B cell (primary cell): ENCODE measurements at regions not wholly inside any gene's neighbourhood (a gene's known extent, or its start where the extent isn't known, plus 50 kb on each side); places are given as distances from the start of the nearest gene placed in this dataset.

Source experiments
- ATAC-seq: fragments of 200-7000 bp; cut with Tn5 transposase; one replicate; pipeline ENCODE4 v1.10.0; 2021; ENCODE audit warnings: low read depth, mild to moderate bottlenecking, moderate number of reproducible peaks, moderate library complexity
- CTCF ChIA-PET: fragments of 350-600 bp; sonication (Branson Sonifier 250); formaldehyde crosslinking; loops from one replicate; lab custom pipeline; 2021; ENCODE audit warnings: antibody characterized with exemption, inconsistent platforms; lab: Charles Lee
- POLR2A ChIA-PET: fragments of 350-600 bp; sonication (Branson Sonifier 250); formaldehyde crosslinking; loops from one replicate; lab custom pipeline; 2021; ENCODE audit warnings: antibody characterized with exemption; lab: Charles Lee
- DNase-seq: peaks from one replicate; pipeline ENCODE4 v3.0.0; 2013
- H2AFZ ChIP-seq: 2 replicates; pipeline ENCODE4 v1.6.1; 2012; ENCODE audit warnings: mild to moderate bottlenecking, low read depth, low read length; ENCODE audit not compliant: insufficient read depth, poor library complexity, severe bottlenecking
- H3K27ac ChIP-seq, 2 donors: 1 replicate in 1 of 2; 2 replicates in 1 of 2; pipeline ENCODE4 v1.5.1; 2012 to 2013; ENCODE audit warnings: low read length in 2 of 2, mild to moderate bottlenecking in 2 of 2, moderate library complexity in 1 of 2
- H3K27me3 ChIP-seq, 4 experiments: fragments of 200-600 bp in 1 of 4; sonication (generic) in 1 of 4; replicated peaks in 1 of 4; 1 replicate in 2 of 4; 2 replicates in 2 of 4; pipeline versions ENCODE4 v1.6.1 to v1.7.0; 2013 to 2016; ENCODE audit warnings: low read length in 3 of 4, mild to moderate bottlenecking in 2 of 4, mixed read lengths in 1 of 4, moderate library complexity in 1 of 4; ENCODE audit not compliant: insufficient read depth in 4 of 4, control insufficient read depth in 3 of 4; ENCODE audit errors: control extremely low read depth in 1 of 4
- H3K36me3 ChIP-seq, 2 experiments: replicated peaks in 1 of 2; 1 replicate in 1 of 2; 2 replicates in 1 of 2; pipeline versions ENCODE4 v1.6.1 to v1.7.1; 2013; ENCODE audit warnings: low read length in 1 of 2; ENCODE audit not compliant: insufficient read depth in 2 of 2, control insufficient read depth in 1 of 2; ENCODE audit errors: control extremely low read depth in 1 of 2, extremely low read depth in 1 of 2
- H3K4me1 ChIP-seq, 2 donors: fragments of 200-600 bp in 1 of 2; sonication (generic) in 1 of 2; 1 replicate in 1 of 2; 2 replicates in 1 of 2; pipeline versions ENCODE4 v1.5.1 to v1.6.1; 2013 to 2017; ENCODE audit warnings: low read length in 2 of 2; ENCODE audit not compliant: control insufficient read depth in 2 of 2, insufficient read depth in 2 of 2
- H3K4me2 ChIP-seq: replicated peaks from 2 replicates; pipeline ENCODE3; 2012; ENCODE audit warnings: mild to moderate bottlenecking, low read depth, low read length; ENCODE audit not compliant: poor library complexity, severe bottlenecking
- H3K4me3 ChIP-seq, 5 experiments: fragments of 200-600 bp in 1 of 5; sonication (generic) in 1 of 5; 1 replicate in 3 of 5; 2 replicates in 2 of 5; pipeline versions ENCODE4 v1.5.1 to v1.7.0; 2011 to 2016; ENCODE audit warnings: low read length in 4 of 5, mild to moderate bottlenecking in 4 of 5, low read depth in 2 of 5, control low read depth in 1 of 5, moderate library complexity in 1 of 5; ENCODE audit not compliant: insufficient read depth in 1 of 5; ENCODE audit errors: control extremely low read depth in 1 of 5, extremely low read depth in 1 of 5
- H3K79me2 ChIP-seq: fragments of 200-600 bp; sonication (generic); one replicate; pipeline ENCODE4 v1.6.0; 2016; ENCODE audit warnings: low read length; ENCODE audit not compliant: control insufficient read depth, insufficient read depth
- H3K9ac ChIP-seq: fragments of 200-600 bp; sonication (generic); 2 replicates; pipeline ENCODE4 v1.6.1; 2017; ENCODE audit warnings: mild to moderate bottlenecking, low read length, moderate library complexity
- H3K9me3 ChIP-seq, 3 donors: one replicate each; pipeline versions ENCODE4 v1.6.1 to v1.7.1; 2013; ENCODE audit warnings: low read length in 2 of 3; ENCODE audit not compliant: control insufficient read depth in 2 of 3, insufficient read depth in 1 of 3; ENCODE audit errors: control extremely low read depth in 1 of 3
- H4K20me1 ChIP-seq: 2 replicates; pipeline ENCODE4 v1.6.0; 2012; ENCODE audit warnings: mild to moderate bottlenecking, low read length; ENCODE audit not compliant: insufficient read depth, control insufficient read depth, poor library complexity, severe bottlenecking
- H3K27ac Mint-ChIP-seq: one replicate; pipeline ENCODE4 v1.8.0; 2021; ENCODE audit warnings: mixed read lengths
- H3K27me3 Mint-ChIP-seq: one replicate; pipeline ENCODE4 v1.8.0; 2021; ENCODE audit warnings: mixed read lengths
- H3K4me1 Mint-ChIP-seq: one replicate; pipeline ENCODE4 v1.8.0; 2021; ENCODE audit warnings: mixed read lengths
- H3K4me3 Mint-ChIP-seq: one replicate; pipeline ENCODE4 v1.8.0; 2021; ENCODE audit warnings: mixed read lengths
- H3K9me3 Mint-ChIP-seq: one replicate; pipeline ENCODE4 v1.8.0; 2022; ENCODE audit warnings: mixed read lengths; ENCODE audit not compliant: insufficient read depth
- EZH2 ChIP-seq: IDR thresholded peaks from 2 replicates; pipeline ENCODE4 v1.6.1; 2012; ENCODE audit warnings: borderline replicate concordance, low read depth, mild to moderate bottlenecking, moderate library complexity, low read length; ENCODE audit not compliant: insufficient read depth, poor library complexity, severe bottlenecking
- WGBS: methylation state at CpG from one replicate; pipeline ENCODE4 v1.1.5; 2013; ENCODE audit warnings: missing lambda C conversion rate; ENCODE audit not compliant: insufficient coverage; 5-methylcytosine and 5-hydroxymethylcytosine counted together
- intact Hi-C: fragments of 100-400 bp; cut with micrococcal nuclease; formaldehyde crosslinking; loops from one replicate; pipeline ENCODE4 v1.10.0; 2022
- TF ChIP-seq, protein P1 (sequence below): fragments of 200-600 bp; IDR thresholded peaks from one replicate; pipeline ENCODE4 v1.8.0; 2022; ENCODE audit warnings: antibody characterized with exemption, mild to moderate bottlenecking

DNA sequence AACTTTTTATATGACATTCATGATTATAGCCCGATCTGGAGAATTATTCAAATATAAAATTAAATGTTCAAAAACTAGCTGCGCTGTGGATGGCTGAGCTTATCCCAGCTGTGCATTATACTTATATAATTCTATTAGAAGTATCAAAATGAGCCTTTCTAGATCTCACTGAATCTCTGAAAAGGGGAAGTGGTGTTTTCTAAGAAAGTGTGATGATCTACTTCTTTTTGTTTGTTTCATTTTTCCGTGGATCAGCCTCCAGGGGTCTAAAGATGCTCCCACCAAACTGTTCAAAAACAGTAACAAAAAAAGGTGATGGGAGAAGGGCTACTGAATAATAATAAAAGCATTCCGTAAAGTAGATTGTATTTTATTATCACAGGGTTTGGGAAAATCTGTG is 411.3 kb upstream of the PSMD7 start:
- Histone ChIP-seq H3K36me3 (no peaks in the 10 kb centered on the region), H3K4me2 (no peak overlapping the region), H3K79me2 (no peaks in the 10 kb centered on the region), H3K4me3 (no peak overlapping the region), H3K4me1 (no peaks in the 10 kb centered on the region), H3K27me3 (peaks cover 0 to 12% (median 5%) of the 10 kb centered on the region in 4 experiments), H4K20me1 (no peaks in the 10 kb centered on the region), H2AFZ (no peak overlapping the region), H3K27ac (no peak overlapping the region), H3K9ac (no peak overlapping the region), H3K9me3 (no peaks in the 10 kb centered on the region)
- CTCF ChIA-PET: no interaction called here
- Mint-ChIP-seq H3K4me3 (no peak overlapping the region), H3K27me3 (peaks cover 36% of the 10 kb centered on the region), H3K9me3 (no peaks in the 10 kb centered on the region), H3K4me1 (no peaks in the 10 kb centered on the region), H3K27ac (no peak overlapping the region)
- POLR2A ChIA-PET: no interaction called here
- ATAC-seq (no peak), DNase-seq (no peak)
- intact Hi-C loops: no loop called here
- WGBS: no CpG with 5 or more reads among the region's 4 CpGs
- TF ChIP-seq, protein P1, sequence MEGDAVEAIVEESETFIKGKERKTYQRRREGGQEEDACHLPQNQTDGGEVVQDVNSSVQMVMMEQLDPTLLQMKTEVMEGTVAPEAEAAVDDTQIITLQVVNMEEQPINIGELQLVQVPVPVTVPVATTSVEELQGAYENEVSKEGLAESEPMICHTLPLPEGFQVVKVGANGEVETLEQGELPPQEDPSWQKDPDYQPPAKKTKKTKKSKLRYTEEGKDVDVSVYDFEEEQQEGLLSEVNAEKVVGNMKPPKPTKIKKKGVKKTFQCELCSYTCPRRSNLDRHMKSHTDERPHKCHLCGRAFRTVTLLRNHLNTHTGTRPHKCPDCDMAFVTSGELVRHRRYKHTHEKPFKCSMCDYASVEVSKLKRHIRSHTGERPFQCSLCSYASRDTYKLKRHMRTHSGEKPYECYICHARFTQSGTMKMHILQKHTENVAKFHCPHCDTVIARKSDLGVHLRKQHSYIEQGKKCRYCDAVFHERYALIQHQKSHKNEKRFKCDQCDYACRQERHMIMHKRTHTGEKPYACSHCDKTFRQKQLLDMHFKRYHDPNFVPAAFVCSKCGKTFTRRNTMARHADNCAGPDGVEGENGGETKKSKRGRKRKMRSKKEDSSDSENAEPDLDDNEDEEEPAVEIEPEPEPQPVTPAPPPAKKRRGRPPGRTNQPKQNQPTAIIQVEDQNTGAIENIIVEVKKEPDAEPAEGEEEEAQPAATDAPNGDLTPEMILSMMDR: no peak
- no peak for TF ChIP-seq EZH2

DNA sequence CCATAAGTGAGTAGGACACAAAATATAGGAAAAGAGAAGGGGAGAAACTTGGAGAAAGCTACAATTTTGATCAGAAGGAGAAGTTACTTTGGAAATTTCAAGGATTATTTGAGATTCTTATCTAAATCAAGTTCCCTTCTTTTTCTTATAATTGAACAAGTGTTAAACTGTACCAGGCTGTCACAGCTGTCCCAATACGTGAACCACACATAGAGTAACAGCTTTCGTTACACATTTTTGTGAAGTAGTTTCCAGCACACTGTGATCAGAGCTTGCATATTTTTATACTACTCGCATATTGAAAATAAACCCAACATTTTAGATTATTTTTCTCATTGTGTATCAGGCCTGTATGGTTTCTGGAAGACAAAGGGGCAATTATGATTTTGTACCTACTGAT is 412.8 kb upstream of the PSMD7 start:
- no peak overlapping the region for H3K27ac Mint-ChIP-seq
- CTCF ChIA-PET: no interaction called here
- no CpG with 5 or more reads among the region's 3 CpGs for WGBS

More for the DNA sequence above, 412.8 kb upstream of the PSMD7 start:
- TF ChIP-seq, protein P1: no peak
- no peak for TF ChIP-seq EZH2
- DNase-seq (no peak), ATAC-seq (no peak)
- Histone ChIP-seq H2AFZ (no peak overlapping the region), H3K79me2 (no peaks in the 10 kb centered on the region), H3K4me3 (no peak overlapping the region), H3K9ac (no peak overlapping the region), H3K4me1 (no peaks in the 10 kb centered on the region), H3K27me3 (peaks cover 0 to 5% (median under 1%) of the 10 kb centered on the region in 4 experiments), H3K36me3 (no peaks in the 10 kb centered on the region), H3K4me2 (no peak overlapping the region), H3K9me3 (no peaks in the 10 kb centered on the region), H4K20me1 (no peaks in the 10 kb centered on the region), H3K27ac (no peak overlapping the region)
- H3K27me3 Mint-ChIP-seq: peaks cover 24% of the 10 kb centered on the region
- no peaks in the 10 kb centered on the region for H3K4me1 Mint-ChIP-seq
- POLR2A ChIA-PET: no interaction called here
- intact Hi-C loops: no loop called here
- H3K4me3 Mint-ChIP-seq: no peak overlapping the region
- H3K9me3 Mint-ChIP-seq: no peaks in the 10 kb centered on the region
